SIG-M5 (cell line): ENCODE measurements at regions not wholly inside any gene's neighbourhood (a gene's known extent, or its start where the extent isn't known, plus 50 kb on each side); places are given as distances from the start of the nearest gene placed in this dataset.
"Not testable (repeated sequence)": the region's sequence is repeated elsewhere in the genome, so short reads cannot be mapped to it uniquely, and the experiment has no call there.

ENCODE experiments used
- DNase-seq: peaks from one replicate; lab custom pipeline; 2025; lab: John Stamatoyannopoulos, UW

GRCh38 chr20:47929368-47930115 is 144.3 kb upstream of the SULF2 start:
- DNase-seq = no peak

DNA sequence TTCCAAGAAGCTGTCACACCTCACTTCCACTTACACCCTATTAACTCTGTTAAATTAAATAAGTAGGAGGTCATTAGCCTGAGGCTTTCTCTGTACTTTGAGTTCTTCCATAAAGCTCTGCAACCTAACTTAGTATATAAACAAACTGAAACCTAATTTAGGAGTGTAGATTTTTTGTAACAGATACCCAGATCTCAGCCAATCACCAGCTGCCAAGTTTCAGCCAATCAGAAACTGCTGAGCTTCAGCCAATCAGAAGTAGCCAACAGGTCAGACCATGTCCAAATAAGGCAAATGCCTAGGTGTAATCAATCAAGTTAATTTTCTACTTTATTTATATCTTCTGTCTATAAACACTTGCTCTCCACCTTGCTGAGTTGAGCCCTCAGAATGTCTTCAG is 142.7 kb upstream of the SULF2 start:
- DNase-seq = no peak

DNA sequence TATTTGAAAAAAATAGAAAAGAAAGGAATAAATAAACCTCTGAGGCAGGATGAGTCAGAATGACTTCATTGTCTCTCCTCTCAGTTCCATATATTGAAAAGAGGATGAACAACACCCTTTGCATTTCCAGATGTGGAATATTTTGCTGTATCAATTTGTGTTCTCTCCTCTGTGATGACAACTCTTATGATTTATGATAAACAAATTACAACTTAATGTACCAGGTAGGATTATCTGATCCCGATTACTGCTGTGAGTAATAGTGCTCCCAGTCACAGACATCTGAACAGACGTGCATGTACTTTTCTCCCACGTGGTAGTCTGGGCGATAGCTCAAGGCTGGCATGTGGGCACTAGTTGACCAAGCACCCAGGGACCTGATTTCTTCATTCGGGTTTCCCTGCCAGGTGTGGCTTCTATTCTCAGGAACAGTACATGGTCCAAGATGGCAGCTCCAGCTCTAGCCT is 142.1 kb upstream of the SULF2 start:
- DNase-seq = no peak

GRCh38 chr20:47926731-47927130 is 141.4 kb upstream of the SULF2 start:
- no peak for DNase-seq

DNA sequence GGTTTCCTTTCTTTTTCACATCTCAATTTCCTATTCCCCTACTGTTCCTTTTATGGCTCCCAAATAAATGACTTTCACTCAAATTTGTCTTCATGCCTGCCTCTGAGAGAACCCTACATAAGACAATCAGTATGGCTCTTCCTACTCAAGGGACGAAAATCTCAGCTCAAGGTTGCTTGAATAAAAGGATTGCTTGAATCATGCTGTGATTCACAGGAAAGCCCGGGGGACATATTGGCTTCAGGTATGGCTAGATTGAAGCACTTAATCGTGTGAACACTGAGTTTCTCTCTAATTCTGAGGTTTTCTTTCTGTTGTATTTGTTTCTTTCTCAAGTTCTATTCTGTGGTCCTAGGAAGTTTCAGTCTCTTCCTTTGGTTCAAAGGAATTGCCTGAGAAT is 140.3 kb upstream of the SULF2 start:
- no peak for DNase-seq

GRCh38 chr20:47922269-47922668 is 137.0 kb upstream of the SULF2 start:
- DNase-seq = no peak

DNA sequence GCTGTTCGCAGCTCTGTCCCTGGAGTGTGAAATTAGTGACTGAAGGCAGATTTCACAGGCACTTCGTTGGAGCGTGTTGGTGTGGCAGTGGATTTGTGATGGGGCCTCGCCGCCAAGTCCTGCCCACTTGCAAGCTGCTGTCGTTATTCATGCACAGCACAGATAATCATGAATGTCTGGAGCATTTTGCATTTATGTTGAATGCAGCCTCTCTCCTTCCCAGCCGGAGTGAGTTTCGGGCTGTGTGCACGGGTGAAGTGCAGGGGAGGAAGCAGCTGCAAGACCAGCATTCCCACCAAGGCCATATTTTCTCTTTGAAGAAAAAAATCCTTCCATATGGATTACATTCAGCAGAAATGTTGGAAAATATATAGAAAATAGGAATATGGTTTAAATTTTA is 136.5 kb upstream of the SULF2 start:
- DNase-seq = not testable (repeated sequence)

DNA sequence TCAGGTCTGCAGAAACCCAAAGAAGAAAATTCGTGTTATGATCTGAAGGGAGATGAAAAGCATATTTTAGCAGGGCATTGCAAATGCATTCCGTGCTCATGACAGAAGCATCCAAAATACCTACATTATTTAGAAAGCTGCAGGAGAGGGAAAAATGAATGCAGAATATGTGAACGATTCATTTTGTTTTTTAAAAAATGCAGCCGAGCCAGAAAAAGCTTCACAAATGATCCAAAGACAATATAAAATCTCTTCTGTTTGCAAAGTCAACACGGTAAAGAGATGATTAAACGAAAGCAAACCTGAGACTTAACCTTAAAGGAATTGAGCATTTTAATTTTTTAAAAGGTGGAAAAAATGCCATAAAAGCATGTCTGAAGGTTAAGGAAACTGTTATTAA is 136.1 kb upstream of the SULF2 start:
- DNase-seq = no peak

DNA sequence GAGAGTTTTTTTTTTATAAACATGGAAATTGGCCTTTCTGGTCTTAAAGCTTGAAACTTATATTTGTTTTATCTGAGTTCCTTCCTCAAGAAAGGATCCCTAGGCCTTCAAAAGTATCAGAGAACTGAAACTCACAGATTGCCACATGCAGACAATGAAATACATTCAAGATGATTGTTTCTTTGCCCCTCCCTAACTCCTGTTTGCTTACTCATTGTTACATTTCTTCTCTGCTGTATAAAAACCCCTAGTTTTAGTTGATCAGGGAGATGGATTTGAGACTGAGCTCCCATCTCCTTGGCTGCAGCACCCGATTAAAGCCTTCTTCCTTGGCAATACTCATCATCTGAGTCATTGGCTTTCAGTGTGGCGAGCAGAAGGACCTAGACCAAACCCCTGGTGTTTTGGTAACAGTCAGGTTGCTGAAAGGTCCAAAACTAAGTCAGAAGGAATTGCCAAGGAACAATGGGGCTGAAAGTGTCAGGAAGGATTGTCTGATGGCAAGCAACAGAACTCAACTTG is 132.3 kb upstream of the SULF2 start:
- DNase-seq = no peak

- no peak for DNase-seq
These were observed 130.2 kb upstream of the SULF2 start for GRCh38 chr20:47915495-47915894.

- no peak for DNase-seq
These were observed 129.5 kb upstream of the SULF2 start for GRCh38 chr20:47914792-47915191.

GRCh38 chr20:47912786-47913501 is 127.7 kb upstream of the SULF2 start:
- not testable (repeated sequence) for DNase-seq

DNA sequence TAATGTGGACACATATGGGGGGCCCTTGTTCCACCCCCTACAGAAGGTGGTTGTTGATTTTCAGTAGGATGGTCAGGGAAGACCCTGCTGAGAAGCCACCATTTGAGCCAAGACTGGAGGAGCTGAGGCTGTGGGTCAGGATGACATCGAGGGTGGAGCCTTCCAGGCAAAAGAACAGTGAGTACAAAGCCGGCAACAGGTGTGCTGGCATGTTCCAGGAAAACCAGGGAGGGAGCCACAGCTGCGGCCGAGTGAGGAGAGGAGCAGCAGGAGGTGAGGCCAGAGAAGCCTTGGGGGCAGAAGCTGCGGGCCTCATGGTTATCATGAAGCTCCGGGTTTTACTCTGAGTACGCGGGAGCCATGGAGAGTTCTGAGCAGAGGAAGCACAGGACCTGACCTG is 126.9 kb upstream of the SULF2 start:
- DNase-seq = not testable (repeated sequence)

- DNase-seq = not testable (repeated sequence)
These were observed 124.6 kb upstream of the SULF2 start for GRCh38 chr20:47909696-47910369.

GRCh38 chr20:47908361-47909035 is 123.2 kb upstream of the SULF2 start:
- not testable (repeated sequence) for DNase-seq

DNA sequence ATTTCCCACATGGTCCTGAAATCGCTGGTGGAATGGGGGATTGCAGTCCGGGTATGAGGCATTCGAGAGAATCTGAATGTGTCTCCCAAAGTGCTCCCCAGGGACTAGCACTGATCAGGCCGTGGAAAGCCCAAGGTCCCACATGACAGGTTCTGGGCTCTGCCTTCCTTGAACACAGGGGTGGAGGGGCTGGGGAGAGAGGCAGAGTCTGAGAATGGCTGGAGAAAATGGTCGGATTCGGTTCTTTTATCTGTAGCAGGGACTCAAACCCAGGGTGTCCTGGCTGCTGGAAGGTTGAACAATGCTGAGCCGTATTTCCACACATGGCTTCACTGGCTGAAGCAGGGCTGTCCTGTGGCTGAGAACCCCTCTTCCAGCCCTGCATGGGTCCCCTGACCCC is 122.7 kb upstream of the SULF2 start:
- DNase-seq = not testable (repeated sequence)

DNA sequence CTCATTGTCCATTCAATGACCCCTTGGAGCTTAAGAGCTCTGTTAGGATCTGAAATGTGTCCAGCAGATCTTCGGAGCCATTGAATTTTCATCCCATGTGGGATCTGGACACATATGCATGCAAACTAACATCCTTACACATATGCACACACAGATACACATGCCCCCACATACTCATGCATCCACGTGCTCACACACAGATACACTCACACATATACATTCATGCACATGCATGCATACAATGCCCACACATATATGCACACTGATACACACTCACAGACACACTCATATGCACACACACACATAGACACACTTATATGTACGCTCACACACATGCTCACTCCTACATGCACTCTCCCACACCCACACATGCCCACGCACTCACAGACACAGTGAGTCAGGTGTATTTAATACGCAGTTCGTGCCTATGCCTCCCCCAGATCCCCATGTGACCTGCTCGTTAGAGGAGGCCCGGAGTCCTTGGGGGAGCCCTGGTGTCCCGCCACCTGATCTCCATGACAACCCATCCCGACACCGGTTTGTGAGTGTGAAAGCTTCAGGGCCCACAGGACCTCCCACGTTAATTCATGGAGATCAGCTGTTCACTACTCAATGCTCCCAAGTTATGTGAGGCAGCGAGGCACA is 121.9 kb upstream of the SULF2 start:
- no peak for DNase-seq

- DNase-seq = no peak
These were observed 121.0 kb upstream of the SULF2 start for GRCh38 chr20:47906348-47906660.

DNA sequence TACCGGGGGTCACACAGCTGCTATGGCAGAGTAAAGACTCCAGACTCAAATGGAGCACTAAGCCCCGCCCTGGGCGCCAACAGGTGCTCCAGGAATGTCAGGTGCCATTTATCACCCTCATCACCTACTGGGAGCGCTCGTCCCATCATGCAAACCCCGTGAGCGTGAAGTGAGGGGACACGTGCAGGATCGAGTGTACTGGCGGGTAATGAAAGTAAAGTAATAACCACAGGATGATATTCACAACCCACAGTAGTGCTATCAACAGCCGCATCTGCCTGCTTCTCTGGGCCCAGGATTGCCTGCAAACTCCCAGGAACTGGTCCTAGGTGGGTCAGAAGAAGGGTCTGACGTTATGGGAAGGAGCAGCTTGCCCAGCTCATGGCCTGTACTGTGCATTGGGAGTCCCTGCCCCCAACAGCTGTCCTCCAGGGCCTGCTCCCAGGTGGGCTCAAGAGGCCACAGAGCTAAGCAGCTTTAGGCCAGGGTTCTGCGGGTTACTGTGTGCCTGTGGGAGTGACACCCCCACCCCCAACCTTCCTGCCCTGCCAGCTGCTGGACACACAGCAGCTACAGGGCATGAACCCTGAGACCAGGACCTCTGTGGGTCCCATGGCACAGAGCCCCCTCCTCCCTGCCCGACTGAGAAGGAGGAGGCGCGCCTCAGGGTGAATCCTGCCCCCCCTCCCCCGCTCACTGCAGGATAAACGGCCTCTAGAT is 120.5 kb upstream of the SULF2 start:
- DNase-seq = no peak

GRCh38 chr20:47903009-47903408 is 117.7 kb upstream of the SULF2 start:
- DNase-seq = not testable (repeated sequence)

- not testable (repeated sequence) for DNase-seq
These were observed 114.0 kb upstream of the SULF2 start for GRCh38 chr20:47899313-47899712.
